ENCODE measurements at regions not wholly inside any gene's neighbourhood (a gene's known extent, or its start where the extent isn't known, plus 50 kb on each side); places are given as distances from the start of the nearest gene placed in this dataset.

DNA sequence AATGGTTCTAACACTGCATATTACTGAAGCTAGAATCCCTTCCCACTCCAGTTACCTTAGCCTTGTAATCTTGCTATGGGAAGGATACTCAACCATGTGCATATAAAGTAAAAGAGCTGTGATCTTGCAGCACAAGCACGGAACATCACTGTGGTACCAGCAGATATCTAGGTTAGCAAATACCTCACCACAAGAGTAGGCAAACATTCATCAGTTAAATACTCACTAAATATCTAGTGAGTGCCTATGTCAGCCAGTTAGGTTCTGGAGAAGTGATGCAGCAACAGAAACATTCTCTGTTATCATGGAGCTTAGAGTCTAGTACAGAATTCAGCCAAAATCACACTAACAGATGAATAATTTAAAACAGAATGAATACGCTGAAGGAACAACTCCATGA lies 349.6 kb upstream of the UBE2E3 start:
- H3K4me1 Mint-ChIP-seq, result peaks cover 14 to 15% of the 10 kb centered on the region in 2 experiments
- no peaks in the 10 kb centered on the region for H3K4me1 ChIP-seq (ENCODE audit: insufficient read depth, low read length)
- no peak overlapping the region for H3K18ac ChIP-seq (ENCODE audit: insufficient read length, low read depth, low read length)
- H4K5ac ChIP-seq (ENCODE audit: insufficient read length, low read depth, low read length), result no peak overlapping the region
- H2BK12ac ChIP-seq (ENCODE audit: insufficient read length, low read depth, low read length), result no peak overlapping the region
- H4K91ac ChIP-seq (ENCODE audit: insufficient read length, low read depth, low read length), result no peak overlapping the region
- H3T11ph ChIP-seq (ENCODE audit: low read length), result no peak overlapping the region
- no peaks in the 10 kb centered on the region for H3K9me3 ChIP-seq (ENCODE audit: control insufficient read depth, low read depth, low read length)
- no peak overlapping the region for H3K23ac ChIP-seq (ENCODE audit: insufficient read length, low read depth, low read length)
- TF ChIP-seq CTCF (conservative IDR thresholded peaks at IDR 0.05), result no peak
- H3K4ac ChIP-seq (ENCODE audit: low read depth, low read length), result no peak overlapping the region
- no peak overlapping the region for H2AK5ac ChIP-seq (ENCODE audit: insufficient read length, low read length)
- H2BK120ac ChIP-seq (ENCODE audit: low read depth, low read length, poor library complexity, severe bottlenecking), result no peak overlapping the region
- no peak overlapping the region for H3K56ac ChIP-seq (ENCODE audit: insufficient read length, low read depth, low read length)
- H3K27ac Mint-ChIP-seq, result no peak overlapping the region
- no peak overlapping the region for H4K8ac ChIP-seq (replicated peaks; ENCODE audit: insufficient read length, low read depth, low read length)
- no peak overlapping the region for H3K9ac ChIP-seq (ENCODE audit: extremely low read depth, insufficient read length, low read length)
- H3K4me2 ChIP-seq (ENCODE audit: insufficient read depth, insufficient read length, low read length), result no peak overlapping the region
- no peak overlapping the region for H3K27ac ChIP-seq (ENCODE audit: insufficient read length, low read depth, low read length)
- H3K79me1 ChIP-seq (ENCODE audit: insufficient read depth, low read depth, low read length, poor library complexity, severe bottlenecking), result no peaks in the 10 kb centered on the region
- H3K4me3 Mint-ChIP-seq, result no peak overlapping the region
- H3K14ac ChIP-seq (ENCODE audit: insufficient read depth, low read length), result no peak overlapping the region
- H2BK20ac ChIP-seq (ENCODE audit: low read depth, low read length, poor library complexity, severe bottlenecking), result no peak overlapping the region
- H3K79me2 ChIP-seq (ENCODE audit: insufficient read depth, low read length), result no peaks in the 10 kb centered on the region
- H3K27me3 Mint-ChIP-seq (ENCODE audit: low read depth), result no peaks in the 10 kb centered on the region
- no peaks in the 10 kb centered on the region for H3K9me3 Mint-ChIP-seq
- no peak for DNase-seq
- no CpG with 5 or more reads among the region's 2 CpGs for WGBS (ENCODE audit: extremely low coverage, insufficient read length, low lambda C conversion rate)
- no peak overlapping the region for H2BK5ac ChIP-seq (ENCODE audit: insufficient read length, low read length)
- H4K20me1 ChIP-seq (ENCODE audit: control insufficient read depth, insufficient read depth, insufficient read length), result no peaks in the 10 kb centered on the region
- no peak overlapping the region for H2BK15ac ChIP-seq (ENCODE audit: low read depth, low read length)
- H3K23me2 ChIP-seq (ENCODE audit: insufficient read length, low read depth, low read length, poor library complexity, severe bottlenecking), result no peaks in the 10 kb centered on the region
- no peaks in the 10 kb centered on the region; a peak in 1 of 7 replicates for H3K36me3 Mint-ChIP-seq (ENCODE audit: insufficient read depth in 1 of 3, low read depth in 3 of 3)
- H3K27me3 ChIP-seq (ENCODE audit: insufficient read depth, low read length), result no peaks in the 10 kb centered on the region
- H2AFZ ChIP-seq (ENCODE audit: low read length), result no peak overlapping the region

Measured in H9 (cell line).